ENCODE measurements at regions not wholly inside any gene's neighbourhood (a gene's known extent, or its start where the extent isn't known, plus 50 kb on each side); places are given as distances from the start of the nearest gene placed in this dataset.

- Histone ChIP-seq H3K36me3 (ENCODE audit: control insufficient read depth in 1 of 2, insufficient read depth in 2 of 2, low read length in 2 of 2) (no peaks in the 10 kb centered on the region), H3K27ac (ENCODE audit: low read depth, low read length) (no peak overlapping the region), H3K4me3 (ENCODE audit: low read depth in 1 of 2, low read length in 2 of 2) (no peak overlapping the region), H3K27me3 (ENCODE audit: control insufficient read depth in 1 of 2, insufficient read depth in 2 of 2, low read length in 2 of 2) (no peaks in the 10 kb centered on the region), H3K9ac (ENCODE audit: low read depth in 1 of 2, low read length in 2 of 2) (no peak overlapping the region), H3K9me3 (ENCODE audit: control insufficient read depth in 1 of 2, low read length in 2 of 2) (no peaks in the 10 kb centered on the region), H3K4me1 (ENCODE audit: control insufficient read depth in 1 of 2, insufficient read depth in 2 of 2, low read length in 2 of 2) (no peaks in the 10 kb centered on the region)
These were observed 309.7 kb upstream of the NR2F2 start for GRCh38 chr15:96020797-96021196.

GRCh38 chr15:96023081-96023480 lies 307.4 kb upstream of the NR2F2 start:
- Histone ChIP-seq H3K4me1 (ENCODE audit: control insufficient read depth in 1 of 2, insufficient read depth in 2 of 2, low read length in 2 of 2) (no peaks in the 10 kb centered on the region), H3K4me3 (ENCODE audit: low read depth in 1 of 2, low read length in 2 of 2) (no peak overlapping the region), H3K9me3 (ENCODE audit: control insufficient read depth in 1 of 2, low read length in 2 of 2) (no peaks in the 10 kb centered on the region)

GRCh38 chr15:96027501-96027900 lies 303.0 kb upstream of the NR2F2 start:
- H3K27me3 ChIP-seq (ENCODE audit: control insufficient read depth in 1 of 2, insufficient read depth in 2 of 2, low read length in 2 of 2): no peaks in the 10 kb centered on the region
- H3K9ac ChIP-seq (ENCODE audit: low read depth in 1 of 2, low read length in 2 of 2): no peak overlapping the region
- no peak overlapping the region for H3K27ac ChIP-seq (ENCODE audit: low read depth, low read length)
- H3K9me3 ChIP-seq (ENCODE audit: control insufficient read depth in 1 of 2, low read length in 2 of 2): no peaks in the 10 kb centered on the region
- H3K4me3 ChIP-seq (ENCODE audit: low read depth in 1 of 2, low read length in 2 of 2): no peak overlapping the region
- no peaks in the 10 kb centered on the region for H3K4me1 ChIP-seq (ENCODE audit: control insufficient read depth in 1 of 2, insufficient read depth in 2 of 2, low read length in 2 of 2)
- no peaks in the 10 kb centered on the region for H3K36me3 ChIP-seq (ENCODE audit: control insufficient read depth in 1 of 2, insufficient read depth in 2 of 2, low read length in 2 of 2)

More at GRCh38 chr15:96023081-96023480, 307.4 kb upstream of the NR2F2 start:
- H3K27me3 ChIP-seq (ENCODE audit: control insufficient read depth in 1 of 2, insufficient read depth in 2 of 2, low read length in 2 of 2): no peaks in the 10 kb centered on the region
- no peak overlapping the region for H3K9ac ChIP-seq (ENCODE audit: low read depth in 1 of 2, low read length in 2 of 2)
- no peak overlapping the region for H3K27ac ChIP-seq (ENCODE audit: low read depth, low read length)
- H3K36me3 ChIP-seq (ENCODE audit: control insufficient read depth in 1 of 2, insufficient read depth in 2 of 2, low read length in 2 of 2): no peaks in the 10 kb centered on the region

- Histone ChIP-seq H3K27me3 (ENCODE audit: control insufficient read depth in 1 of 2, insufficient read depth in 2 of 2, low read length in 2 of 2) (no peaks in the 10 kb centered on the region), H3K9ac (ENCODE audit: low read depth in 1 of 2, low read length in 2 of 2) (no peak overlapping the region), H3K9me3 (ENCODE audit: control insufficient read depth in 1 of 2, low read length in 2 of 2) (no peaks in the 10 kb centered on the region), H3K4me3 (ENCODE audit: low read depth in 1 of 2, low read length in 2 of 2) (no peak overlapping the region), H3K4me1 (ENCODE audit: control insufficient read depth in 1 of 2, insufficient read depth in 2 of 2, low read length in 2 of 2) (no peaks in the 10 kb centered on the region), H3K36me3 (ENCODE audit: control insufficient read depth in 1 of 2, insufficient read depth in 2 of 2, low read length in 2 of 2) (no peaks in the 10 kb centered on the region), H3K27ac (ENCODE audit: low read depth, low read length) (no peak overlapping the region)
These were observed 301.9 kb upstream of the NR2F2 start for GRCh38 chr15:96028620-96029019.

- H3K4me1 ChIP-seq (ENCODE audit: control insufficient read depth in 1 of 2, insufficient read depth in 2 of 2, low read length in 2 of 2): no peaks in the 10 kb centered on the region
- H3K9me3 ChIP-seq (ENCODE audit: control insufficient read depth in 1 of 2, low read length in 2 of 2): no peaks in the 10 kb centered on the region
- H3K9ac ChIP-seq (ENCODE audit: low read depth in 1 of 2, low read length in 2 of 2): no peak overlapping the region
- H3K4me3 ChIP-seq (ENCODE audit: low read depth in 1 of 2, low read length in 2 of 2): no peak overlapping the region
- no peaks in the 10 kb centered on the region for H3K36me3 ChIP-seq (ENCODE audit: control insufficient read depth in 1 of 2, insufficient read depth in 2 of 2, low read length in 2 of 2)
- H3K27me3 ChIP-seq (ENCODE audit: control insufficient read depth in 1 of 2, insufficient read depth in 2 of 2, low read length in 2 of 2): no peaks in the 10 kb centered on the region
- no peak overlapping the region for H3K27ac ChIP-seq (ENCODE audit: low read depth, low read length)
These were observed 301.3 kb upstream of the NR2F2 start for GRCh38 chr15:96029172-96029571.

GRCh38 chr15:96031426-96032110 lies 298.9 kb upstream of the NR2F2 start:
- Histone ChIP-seq H3K4me3 (ENCODE audit: low read depth in 1 of 2, low read length in 2 of 2) (no peak overlapping the region), H3K27me3 (ENCODE audit: control insufficient read depth in 1 of 2, insufficient read depth in 2 of 2, low read length in 2 of 2) (no peaks in the 10 kb centered on the region)

GRCh38 chr15:96035091-96035490 lies 295.4 kb upstream of the NR2F2 start:
- no peaks in the 10 kb centered on the region for H3K27me3 ChIP-seq (ENCODE audit: control insufficient read depth in 1 of 2, insufficient read depth in 2 of 2, low read length in 2 of 2)
- H3K4me1 ChIP-seq (ENCODE audit: control insufficient read depth in 1 of 2, insufficient read depth in 2 of 2, low read length in 2 of 2): no peaks in the 10 kb centered on the region
- no peaks in the 10 kb centered on the region for H3K36me3 ChIP-seq (ENCODE audit: control insufficient read depth in 1 of 2, insufficient read depth in 2 of 2, low read length in 2 of 2)
- H3K9me3 ChIP-seq (ENCODE audit: control insufficient read depth in 1 of 2, low read length in 2 of 2): no peaks in the 10 kb centered on the region
- H3K4me3 ChIP-seq (ENCODE audit: low read depth in 1 of 2, low read length in 2 of 2): no peak overlapping the region
- H3K9ac ChIP-seq (ENCODE audit: low read depth in 1 of 2, low read length in 2 of 2): no peak overlapping the region
- H3K27ac ChIP-seq (ENCODE audit: low read depth, low read length): no peak overlapping the region

More at GRCh38 chr15:96031426-96032110, 298.9 kb upstream of the NR2F2 start:
- Histone ChIP-seq H3K36me3 (ENCODE audit: control insufficient read depth in 1 of 2, insufficient read depth in 2 of 2, low read length in 2 of 2) (no peaks in the 10 kb centered on the region), H3K4me1 (ENCODE audit: control insufficient read depth in 1 of 2, insufficient read depth in 2 of 2, low read length in 2 of 2) (no peaks in the 10 kb centered on the region), H3K9me3 (ENCODE audit: control insufficient read depth in 1 of 2, low read length in 2 of 2) (no peaks in the 10 kb centered on the region), H3K27ac (ENCODE audit: low read depth, low read length) (no peak overlapping the region), H3K9ac (ENCODE audit: low read depth in 1 of 2, low read length in 2 of 2) (no peak overlapping the region)

- H3K4me1 ChIP-seq (ENCODE audit: control insufficient read depth in 1 of 2, insufficient read depth in 2 of 2, low read length in 2 of 2): no peaks in the 10 kb centered on the region
These were observed 294.9 kb upstream of the NR2F2 start for GRCh38 chr15:96035635-96036034.

GRCh38 chr15:96037584-96037983 lies 292.9 kb upstream of the NR2F2 start:
- no peak overlapping the region for H3K9ac ChIP-seq (ENCODE audit: low read depth in 1 of 2, low read length in 2 of 2)
- H3K9me3 ChIP-seq (ENCODE audit: control insufficient read depth in 1 of 2, low read length in 2 of 2): no peaks in the 10 kb centered on the region
- H3K4me3 ChIP-seq (ENCODE audit: low read depth in 1 of 2, low read length in 2 of 2): no peak overlapping the region
- H3K27ac ChIP-seq (ENCODE audit: low read depth, low read length): no peak overlapping the region
- H3K36me3 ChIP-seq (ENCODE audit: control insufficient read depth in 1 of 2, insufficient read depth in 2 of 2, low read length in 2 of 2): no peaks in the 10 kb centered on the region
- H3K27me3 ChIP-seq (ENCODE audit: control insufficient read depth in 1 of 2, insufficient read depth in 2 of 2, low read length in 2 of 2): no peaks in the 10 kb centered on the region
- no peaks in the 10 kb centered on the region for H3K4me1 ChIP-seq (ENCODE audit: control insufficient read depth in 1 of 2, insufficient read depth in 2 of 2, low read length in 2 of 2)

More at GRCh38 chr15:96035635-96036034, 294.9 kb upstream of the NR2F2 start:
- no peak overlapping the region for H3K27ac ChIP-seq (ENCODE audit: low read depth, low read length)
- no peaks in the 10 kb centered on the region for H3K9me3 ChIP-seq (ENCODE audit: control insufficient read depth in 1 of 2, low read length in 2 of 2)
- H3K9ac ChIP-seq (ENCODE audit: low read depth in 1 of 2, low read length in 2 of 2): no peak overlapping the region
- no peaks in the 10 kb centered on the region for H3K36me3 ChIP-seq (ENCODE audit: control insufficient read depth in 1 of 2, insufficient read depth in 2 of 2, low read length in 2 of 2)
- no peaks in the 10 kb centered on the region for H3K27me3 ChIP-seq (ENCODE audit: control insufficient read depth in 1 of 2, insufficient read depth in 2 of 2, low read length in 2 of 2)
- H3K4me3 ChIP-seq (ENCODE audit: low read depth in 1 of 2, low read length in 2 of 2): no peak overlapping the region

- H3K27me3 ChIP-seq (ENCODE audit: control insufficient read depth in 1 of 2, insufficient read depth in 2 of 2, low read length in 2 of 2): no peaks in the 10 kb centered on the region
- H3K9ac ChIP-seq (ENCODE audit: low read depth in 1 of 2, low read length in 2 of 2): no peak overlapping the region
- no peak overlapping the region for H3K4me3 ChIP-seq (ENCODE audit: low read depth in 1 of 2, low read length in 2 of 2)
- H3K4me1 ChIP-seq (ENCODE audit: control insufficient read depth in 1 of 2, insufficient read depth in 2 of 2, low read length in 2 of 2): no peaks in the 10 kb centered on the region
- no peaks in the 10 kb centered on the region for H3K36me3 ChIP-seq (ENCODE audit: control insufficient read depth in 1 of 2, insufficient read depth in 2 of 2, low read length in 2 of 2)
- no peak overlapping the region for H3K27ac ChIP-seq (ENCODE audit: low read depth, low read length)
- no peaks in the 10 kb centered on the region for H3K9me3 ChIP-seq (ENCODE audit: control insufficient read depth in 1 of 2, low read length in 2 of 2)
These were observed 292.4 kb upstream of the NR2F2 start for GRCh38 chr15:96038131-96038530.

Measured in duodenal mucosa (tissue), 2 donors.